HL-60 (cell line): ENCODE measurements at regions not wholly inside any gene's neighbourhood (a gene's known extent, or its start where the extent isn't known, plus 50 kb on each side); places are given as distances from the start of the nearest gene placed in this dataset.

Experiments
- CTCF ChIP-seq: IDR thresholded peaks from one replicate; pipeline ENCODE4 v1.5.1; 2011; ENCODE audit warnings: low read length, control low read depth, inconsistent platforms; ENCODE audit not compliant: insufficient read depth
- POLR2AphosphoS5 ChIP-seq: IDR thresholded peaks from 2 replicates; pipeline ENCODE4 v1.6.1; 2012; ENCODE audit warnings: low read depth

GRCh38 chr9:75358846-75359245, 270.5 kb downstream of the OSTF1 start:
- TF ChIP-seq CTCF (no peak), POLR2AphosphoS5 (no peak)
